Activated naive CD4-positive, alpha-beta T cell treated with anti-CD3 and anti-CD28 coated beads, Interleukin-2, amount 50 U/mL, for 24 hours (primary cell): ENCODE measurements at regions not wholly inside any gene's neighbourhood (a gene's known extent, or its start where the extent isn't known, plus 50 kb on each side); places are given as distances from the start of the nearest gene placed in this dataset.
A peak's percentile ranks its signal among the peaks of the same experiment; 100 is the strongest.

Experiments used
- H3K27ac Mint-ChIP-seq: one replicate; pipeline ENCODE4 v1.8.0; 2021; ENCODE audit warnings: mild to moderate bottlenecking, mixed read lengths
- H3K27me3 Mint-ChIP-seq: one replicate; pipeline ENCODE4 v1.8.0; 2021; ENCODE audit warnings: mixed read lengths
- H3K36me3 Mint-ChIP-seq: one replicate; pipeline ENCODE4 v1.8.0; 2021; ENCODE audit warnings: mixed read lengths
- H3K4me1 Mint-ChIP-seq: one replicate; pipeline ENCODE4 v1.8.0; 2021; ENCODE audit warnings: mixed read lengths
- H3K4me3 Mint-ChIP-seq: one replicate; pipeline ENCODE4 v1.8.0; 2021; ENCODE audit warnings: mild to moderate bottlenecking, mixed read lengths
- H3K9me3 Mint-ChIP-seq: one replicate; pipeline ENCODE4 v1.8.0; 2021; ENCODE audit warnings: mixed read lengths

DNA sequence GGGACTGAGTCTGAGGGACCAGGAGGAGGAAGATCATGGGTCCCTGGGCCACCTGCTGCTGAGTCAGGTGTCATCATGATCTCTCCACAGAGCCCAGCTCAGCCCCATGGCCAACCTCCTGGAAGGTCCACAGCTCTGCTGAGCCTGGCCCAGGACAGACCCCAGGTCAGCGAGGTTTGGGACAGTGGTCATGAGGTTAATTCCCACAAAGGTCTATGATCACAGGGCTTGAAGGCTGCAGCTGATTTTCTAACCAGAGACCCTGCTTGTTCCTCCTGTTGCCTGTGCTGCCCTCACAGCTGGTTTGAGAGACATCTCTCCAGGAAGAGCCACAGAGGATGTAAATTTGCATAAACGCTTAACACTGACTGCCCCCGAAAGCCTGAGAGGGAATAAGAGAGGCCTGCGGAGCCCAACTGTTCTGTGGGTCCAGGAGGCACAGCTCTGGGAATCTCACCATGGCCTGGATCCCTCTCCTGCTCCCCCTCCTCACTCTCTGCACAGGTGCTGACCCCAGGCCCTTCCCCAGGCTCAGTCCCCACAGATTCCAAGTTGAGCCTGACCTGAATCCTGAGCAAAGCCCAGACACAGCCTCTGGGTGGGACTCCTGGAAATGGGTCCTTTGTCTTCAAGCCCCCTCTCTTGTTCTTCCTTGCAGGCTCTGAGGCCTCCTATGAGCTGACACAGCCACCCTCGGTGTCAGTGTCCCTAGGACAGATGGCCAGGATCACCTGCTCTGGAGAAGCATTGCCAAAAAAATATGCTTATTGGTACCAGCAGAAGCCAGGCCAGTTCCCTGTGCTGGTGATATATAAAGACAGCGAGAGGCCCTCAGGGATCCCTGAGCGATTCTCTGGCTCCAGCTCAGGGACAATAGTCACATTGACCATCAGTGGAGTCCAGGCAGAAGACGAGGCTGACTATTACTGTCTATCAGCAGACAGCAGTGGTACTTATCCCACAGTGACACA, 102.8 kb downstream of the GGTLC2 start:
- Mint-ChIP-seq H3K36me3 (no peaks in the 10 kb centered on the region), H3K9me3 (no peaks in the 10 kb centered on the region), H3K27ac (no peak overlapping the region), H3K4me3 (no peak overlapping the region), H3K27me3 (peaks cover 3% of the 10 kb centered on the region), H3K4me1 (no peaks in the 10 kb centered on the region)

DNA sequence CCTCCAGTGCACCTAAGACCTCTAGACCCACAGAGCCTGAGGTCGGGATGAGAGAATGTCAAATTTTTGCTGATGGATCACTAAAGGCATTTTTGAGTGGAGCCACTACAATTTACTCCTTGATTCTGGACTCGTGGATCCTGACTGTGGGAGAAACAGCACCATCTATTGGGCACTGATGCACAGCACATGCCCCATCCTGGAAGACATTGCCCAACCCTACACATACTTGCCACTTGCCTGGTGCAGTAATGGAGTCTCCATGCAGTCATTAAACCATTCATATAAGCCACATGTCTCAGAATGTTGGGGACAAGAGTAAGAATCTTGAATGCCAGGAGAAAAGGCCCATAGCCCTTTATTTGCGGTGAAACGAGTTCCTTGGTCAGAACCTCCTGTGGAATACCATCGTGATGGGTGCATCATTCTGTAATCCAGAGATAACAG, 103.9 kb downstream of the GGTLC2 start:
- Mint-ChIP-seq H3K4me3 (no peak overlapping the region), H3K9me3 (no peaks in the 10 kb centered on the region), H3K27me3 (peaks cover 2% of the 10 kb centered on the region), H3K36me3 (no peaks in the 10 kb centered on the region), H3K4me1 (peaks cover 7% of the 10 kb centered on the region), H3K27ac (no peak overlapping the region)

DNA sequence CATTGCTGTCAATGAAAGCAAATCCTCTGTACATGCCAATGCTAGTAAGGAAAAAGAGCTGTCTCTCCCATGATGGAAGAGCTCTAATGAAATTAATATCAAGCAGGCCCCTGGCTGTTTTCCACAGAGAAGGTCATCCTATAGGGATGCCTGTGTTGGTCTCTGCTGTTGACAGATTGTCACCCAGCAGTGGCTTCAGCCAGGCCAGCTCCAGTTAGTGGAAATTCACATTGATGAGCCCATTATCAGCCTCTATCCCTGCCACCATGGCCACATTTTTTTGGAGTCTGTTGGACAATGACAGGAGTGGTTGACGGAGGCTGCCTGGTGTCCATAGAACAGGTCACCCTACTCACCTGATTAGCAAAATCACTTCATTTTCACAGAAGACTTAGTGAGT, 104.3 kb downstream of the GGTLC2 start:
- Mint-ChIP-seq H3K36me3 (no peaks in the 10 kb centered on the region), H3K27ac (no peak overlapping the region), H3K9me3 (no peaks in the 10 kb centered on the region), H3K27me3 (no peaks in the 10 kb centered on the region), H3K4me3 (no peak overlapping the region), H3K4me1 (peaks cover 12% of the 10 kb centered on the region)

DNA sequence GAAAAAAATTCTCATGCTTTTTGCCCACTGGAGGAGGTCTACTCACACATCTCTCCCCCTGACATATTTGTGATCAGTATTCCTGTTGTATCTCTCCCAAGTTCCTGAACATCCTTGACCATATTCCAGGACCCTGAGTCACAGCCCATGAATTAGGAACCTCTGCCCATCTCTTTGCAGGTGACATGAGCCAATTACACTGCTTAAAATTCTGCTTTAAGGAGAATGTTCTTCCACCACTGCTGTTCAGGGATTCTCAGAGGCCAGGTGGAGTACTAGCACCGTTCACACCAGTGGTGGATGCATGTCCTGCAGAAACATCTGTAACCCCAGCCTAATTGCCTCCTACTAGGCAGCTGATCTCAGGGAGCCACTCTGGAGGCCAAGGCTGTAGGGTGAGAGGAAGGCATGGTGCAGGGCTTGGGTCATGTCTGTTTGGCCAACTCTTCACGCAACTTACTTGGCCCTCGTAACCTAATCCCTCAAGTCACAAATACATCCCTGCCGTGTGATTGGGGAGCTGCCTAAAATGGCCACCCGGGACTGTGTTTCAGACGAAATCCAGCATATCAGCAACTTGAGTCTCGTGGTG, 104.8 kb downstream of the GGTLC2 start:
- Mint-ChIP-seq H3K27me3 (no peaks in the 10 kb centered on the region), H3K36me3 (no peaks in the 10 kb centered on the region), H3K27ac (no peak overlapping the region), H3K4me3 (no peak overlapping the region), H3K9me3 (no peaks in the 10 kb centered on the region), H3K4me1 (peaks cover 17% of the 10 kb centered on the region)

DNA sequence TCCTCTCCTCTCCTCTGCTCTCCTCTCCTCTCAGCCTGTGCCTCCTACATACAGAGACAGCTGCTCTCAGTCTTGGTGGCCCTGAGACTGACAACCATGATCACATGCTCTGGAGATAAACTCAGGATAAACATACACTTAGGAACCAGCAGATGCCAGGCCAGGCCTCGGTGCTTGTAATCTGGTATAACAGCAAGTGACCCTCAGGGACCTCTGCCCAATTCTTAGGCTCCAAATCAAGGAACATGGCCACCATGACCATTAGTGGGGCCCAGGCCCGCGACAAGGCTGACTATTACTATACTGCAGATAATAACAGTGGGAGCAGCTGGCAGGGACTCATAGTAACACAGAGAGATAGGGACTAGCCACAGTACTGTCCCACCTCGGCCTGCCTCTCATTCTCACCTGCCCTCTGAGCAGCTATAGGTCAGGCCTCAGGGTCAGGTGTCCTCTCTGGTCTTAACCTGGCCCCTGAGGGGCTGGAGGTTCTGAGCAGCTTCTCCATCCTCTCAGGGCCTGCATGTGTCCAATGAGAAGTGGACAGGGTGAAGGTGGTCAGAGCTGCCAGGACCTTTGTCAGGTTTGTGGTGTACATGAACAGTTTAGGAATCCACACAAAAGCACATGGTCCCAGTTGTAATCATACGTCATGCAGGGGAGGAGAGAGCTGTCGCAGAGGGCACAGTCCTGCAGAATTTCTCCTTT, 106.1 kb downstream of the GGTLC2 start:
- no peaks in the 10 kb centered on the region for H3K36me3 Mint-ChIP-seq
- no peak overlapping the region for H3K27ac Mint-ChIP-seq
- H3K4me3 Mint-ChIP-seq: no peak overlapping the region
- no peaks in the 10 kb centered on the region for H3K27me3 Mint-ChIP-seq
- H3K4me1 Mint-ChIP-seq: peaks cover 17% of the 10 kb centered on the region
- H3K9me3 Mint-ChIP-seq: no peaks in the 10 kb centered on the region

DNA sequence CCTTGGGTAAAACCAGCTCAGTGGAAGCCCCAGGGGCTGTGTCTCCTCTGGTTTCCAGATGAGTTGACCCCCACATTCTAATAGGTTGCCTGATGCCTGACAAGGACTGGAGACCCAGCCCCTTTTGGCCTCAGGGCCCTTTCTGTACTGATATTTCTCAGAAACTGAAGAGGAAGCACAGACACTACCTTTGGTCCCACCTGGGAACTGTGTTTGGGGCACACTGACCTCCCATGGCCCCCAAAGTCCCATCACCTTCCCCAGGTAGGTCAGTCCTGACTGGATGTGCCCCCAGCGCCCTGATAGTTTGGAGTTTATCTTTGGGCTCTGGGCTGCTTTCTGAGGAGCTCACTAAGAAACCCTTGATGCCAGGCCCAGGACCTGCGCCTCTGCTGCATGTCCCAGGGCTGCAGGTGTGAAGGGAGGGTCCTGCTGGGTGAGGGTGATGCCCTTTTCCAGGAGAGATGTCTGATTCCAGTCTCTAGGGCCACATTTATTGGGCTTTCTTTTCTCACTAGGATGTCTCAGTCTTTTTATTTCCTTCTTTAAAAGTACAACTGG, 106.7 kb downstream of the GGTLC2 start:
- Mint-ChIP-seq H3K27me3 (no peaks in the 10 kb centered on the region), H3K36me3 (no peaks in the 10 kb centered on the region), H3K4me1 (peaks cover 17% of the 10 kb centered on the region), H3K9me3 (no peaks in the 10 kb centered on the region), H3K27ac (no peak overlapping the region), H3K4me3 (no peak overlapping the region)

DNA sequence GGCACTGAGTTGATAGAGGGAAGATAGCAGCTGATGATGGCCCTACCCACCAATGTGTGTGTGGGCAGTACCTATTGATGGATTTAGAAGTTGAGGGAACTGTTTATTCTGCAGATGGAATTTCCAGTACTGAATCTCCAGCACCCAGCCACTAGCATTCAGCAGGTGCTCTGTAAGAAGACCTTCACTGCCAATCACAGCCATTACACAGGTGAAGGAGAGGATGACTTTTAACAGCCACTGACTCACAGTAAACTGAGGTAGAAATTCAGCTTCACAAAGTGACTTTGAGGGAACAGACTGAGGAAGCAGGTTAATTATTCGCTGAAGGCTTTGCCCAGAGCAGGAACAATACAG, 107.8 kb downstream of the GGTLC2 start:
- Mint-ChIP-seq H3K36me3 (no peaks in the 10 kb centered on the region), H3K9me3 (no peaks in the 10 kb centered on the region), H3K4me3 (no peak overlapping the region), H3K27ac (peak overlapping the region; percentile 1), H3K4me1 (peaks cover 27% of the 10 kb centered on the region), H3K27me3 (no peaks in the 10 kb centered on the region)

DNA sequence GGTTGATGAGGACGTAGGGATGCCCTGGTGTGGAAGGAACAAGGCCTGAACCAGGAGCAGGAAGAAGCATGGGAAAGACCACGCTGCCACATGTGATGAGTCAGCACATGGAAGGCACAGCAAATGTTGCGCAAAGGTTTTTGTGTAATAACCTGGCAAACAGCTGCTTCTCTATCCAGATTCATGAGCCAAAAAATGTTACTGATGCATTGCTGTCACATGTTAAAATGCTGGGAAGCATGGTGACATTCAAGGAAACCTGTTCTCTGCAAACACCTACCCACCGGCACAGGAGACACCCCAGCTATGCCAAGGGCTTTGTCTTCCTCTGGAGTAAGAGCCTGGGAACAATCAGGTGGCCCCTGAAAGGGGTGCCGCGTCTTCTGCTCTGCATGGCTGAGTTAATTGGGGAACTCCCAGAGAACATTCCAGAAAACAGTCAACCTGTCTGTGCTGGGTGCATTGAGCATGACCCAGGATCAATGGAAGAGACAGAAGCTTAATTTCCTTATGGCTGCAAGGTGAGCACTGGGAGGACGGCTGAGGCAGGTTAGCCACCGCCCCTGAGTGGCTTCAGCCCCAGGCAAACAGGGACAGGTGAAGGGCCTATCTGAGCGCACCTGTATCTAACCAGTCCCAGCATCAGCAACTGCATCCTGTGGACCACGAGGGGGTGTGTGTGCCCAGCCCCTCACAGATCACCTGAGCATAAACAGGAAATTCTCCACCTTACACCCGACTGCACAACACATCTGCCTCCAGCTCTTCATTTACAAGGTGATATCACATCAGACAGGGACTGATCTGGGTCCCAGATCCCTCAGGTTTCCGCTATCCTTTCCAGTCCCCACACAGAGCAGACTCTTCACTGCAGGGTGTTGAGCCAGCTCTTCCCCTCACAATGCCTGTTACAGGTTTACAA, 108.4 kb downstream of the GGTLC2 start:
- Mint-ChIP-seq H3K27me3 (no peaks in the 10 kb centered on the region), H3K9me3 (no peaks in the 10 kb centered on the region), H3K36me3 (no peaks in the 10 kb centered on the region), H3K27ac (peak overlapping the region; percentile 97), H3K4me3 (no peak overlapping the region), H3K4me1 (peaks cover 30% of the 10 kb centered on the region)

DNA sequence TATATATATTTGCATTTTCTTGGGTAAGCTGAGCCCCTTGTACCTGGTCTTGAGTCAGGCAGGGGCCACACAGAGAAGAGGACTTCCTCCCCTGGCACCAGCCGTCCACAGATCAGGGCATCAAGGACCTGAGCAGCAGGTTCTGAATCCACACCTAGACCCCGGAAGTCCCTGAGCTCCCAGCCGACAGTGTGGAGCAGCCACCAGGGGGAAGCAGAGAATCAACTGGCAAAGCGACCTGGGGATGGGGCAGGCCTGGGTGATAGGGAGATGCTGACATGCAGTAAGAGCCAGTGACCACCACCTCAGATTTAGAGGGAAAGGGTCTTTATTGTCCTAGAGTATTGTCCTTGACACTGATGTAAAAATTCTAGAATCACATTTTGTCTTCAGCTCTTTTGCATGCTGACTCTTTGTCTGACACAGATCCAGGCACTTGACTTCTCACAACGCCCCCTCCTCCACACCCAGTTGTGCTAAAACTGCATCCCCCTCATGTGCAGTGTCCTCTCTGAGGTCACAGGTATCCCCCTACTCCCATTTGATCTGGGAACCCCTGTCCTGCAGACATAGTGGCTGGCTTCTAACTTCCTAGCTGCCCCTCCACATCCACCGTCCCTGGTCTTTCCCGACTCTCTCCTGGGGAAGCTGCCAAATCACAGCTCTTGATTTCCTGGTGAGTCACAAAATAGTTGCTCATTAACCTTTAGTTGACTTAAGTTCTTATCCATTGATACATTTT, 109.3 kb downstream of the GGTLC2 start:
- no peaks in the 10 kb centered on the region for H3K36me3 Mint-ChIP-seq
- H3K27me3 Mint-ChIP-seq: no peaks in the 10 kb centered on the region
- H3K9me3 Mint-ChIP-seq: no peaks in the 10 kb centered on the region
- peaks cover 30% of the 10 kb centered on the region for H3K4me1 Mint-ChIP-seq
- H3K4me3 Mint-ChIP-seq: no peak overlapping the region
- peak overlapping the region; percentile 97 for H3K27ac Mint-ChIP-seq

DNA sequence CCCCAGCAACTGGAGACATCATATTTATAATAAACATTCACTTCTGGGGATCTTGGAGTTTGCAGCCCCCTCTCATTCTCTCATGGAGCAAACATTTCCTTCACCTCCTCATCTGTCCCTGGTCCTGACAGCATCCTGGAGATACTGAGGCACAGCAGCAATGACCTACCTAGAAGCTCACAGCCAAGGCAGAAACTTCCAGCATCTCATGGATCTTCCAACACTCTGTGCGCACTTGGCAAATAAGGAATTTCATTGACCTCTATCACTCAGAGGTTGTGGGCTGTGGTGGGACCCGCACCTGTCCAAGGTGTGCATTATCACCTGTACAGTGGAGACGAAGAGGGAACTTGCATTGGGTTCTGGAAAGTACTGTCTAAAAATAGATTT, 109.8 kb downstream of the GGTLC2 start:
- Mint-ChIP-seq H3K9me3 (no peaks in the 10 kb centered on the region), H3K27me3 (no peaks in the 10 kb centered on the region), H3K4me3 (no peak overlapping the region), H3K36me3 (no peaks in the 10 kb centered on the region), H3K4me1 (peaks cover 30% of the 10 kb centered on the region), H3K27ac (no peak overlapping the region)

DNA sequence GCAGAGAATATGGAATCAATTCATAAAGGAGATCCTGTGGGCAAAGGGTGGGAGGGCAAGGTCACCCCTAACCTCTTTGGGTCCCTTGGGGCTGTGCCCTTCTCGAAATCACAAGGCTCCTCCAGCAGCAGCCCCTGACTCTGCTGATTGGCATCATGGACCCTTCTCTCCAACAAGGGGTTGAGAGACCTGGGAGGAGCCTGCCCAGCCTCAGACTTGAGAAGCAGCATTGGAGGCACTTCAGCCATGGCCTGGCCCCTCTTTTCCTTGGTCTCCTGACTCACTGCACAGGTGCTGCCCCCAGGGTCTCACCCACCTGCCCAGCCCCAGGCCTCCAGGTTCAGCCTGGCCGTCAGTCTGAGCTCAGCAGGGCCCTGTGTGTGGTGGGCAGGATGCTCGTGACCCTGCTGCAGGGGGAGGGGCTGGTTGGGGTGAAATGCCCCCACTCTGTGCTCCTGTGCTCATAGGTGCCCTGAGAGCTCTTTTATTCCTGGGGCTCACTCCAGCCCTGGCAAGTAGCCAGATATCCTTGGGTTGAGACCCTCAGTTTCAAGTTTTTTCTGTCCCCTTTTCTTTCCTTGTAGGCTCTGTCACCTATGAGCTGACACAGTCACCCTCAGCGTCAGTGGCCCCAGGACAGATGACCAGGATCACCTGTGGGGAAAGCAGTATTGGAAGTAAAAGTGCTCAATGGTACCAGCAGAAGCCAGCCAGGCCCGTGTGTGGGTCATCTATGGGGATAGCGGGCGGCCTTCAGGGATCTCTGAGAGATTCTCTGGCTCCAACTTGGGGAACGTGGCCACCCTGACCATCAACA, 110.8 kb downstream of the GGTLC2 start:
- no peak overlapping the region for H3K27ac Mint-ChIP-seq
- H3K27me3 Mint-ChIP-seq: no peaks in the 10 kb centered on the region
- no peaks in the 10 kb centered on the region for H3K9me3 Mint-ChIP-seq
- H3K4me1 Mint-ChIP-seq: peaks cover 30% of the 10 kb centered on the region
- no peak overlapping the region for H3K4me3 Mint-ChIP-seq
- no peaks in the 10 kb centered on the region for H3K36me3 Mint-ChIP-seq

DNA sequence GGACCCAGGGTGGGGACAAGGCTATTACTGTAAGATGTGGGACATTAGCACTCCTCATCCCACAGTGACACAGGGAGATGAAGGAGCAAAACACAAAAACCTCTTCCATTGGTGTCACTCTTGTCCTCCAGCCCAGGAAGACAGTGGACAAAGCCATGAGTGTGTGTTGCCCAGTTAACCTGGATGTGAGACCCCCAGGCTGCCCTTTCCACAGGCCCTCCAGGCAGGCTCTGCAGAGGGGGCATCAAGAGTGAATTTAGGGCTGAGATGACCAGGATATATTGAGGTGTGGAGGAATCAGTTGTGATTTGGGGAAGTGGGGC, 111.3 kb downstream of the GGTLC2 start:
- H3K27me3 Mint-ChIP-seq: no peaks in the 10 kb centered on the region
- H3K36me3 Mint-ChIP-seq: no peaks in the 10 kb centered on the region
- peaks cover 30% of the 10 kb centered on the region for H3K4me1 Mint-ChIP-seq
- no peak overlapping the region for H3K27ac Mint-ChIP-seq
- no peak overlapping the region for H3K4me3 Mint-ChIP-seq
- H3K9me3 Mint-ChIP-seq: no peaks in the 10 kb centered on the region

DNA sequence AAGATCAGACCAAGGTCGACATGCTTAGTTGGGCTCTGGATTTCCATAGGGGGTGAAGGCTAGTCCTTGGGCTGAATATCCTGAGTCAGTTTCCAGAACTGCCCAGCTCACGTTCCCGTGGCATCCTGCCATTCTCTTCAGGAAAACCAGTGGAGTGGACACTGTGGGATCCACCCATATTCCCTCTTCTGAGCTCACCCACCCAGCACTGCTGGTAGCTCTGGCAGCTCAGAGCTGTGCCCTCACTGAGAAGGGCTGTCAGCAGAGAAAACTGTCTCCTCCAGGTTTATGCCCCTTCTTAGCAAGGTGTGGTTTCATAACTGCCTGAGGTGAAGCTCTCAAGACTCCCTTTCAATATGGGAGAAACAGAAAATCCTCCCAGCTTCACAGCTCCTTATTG, 111.7 kb downstream of the GGTLC2 start:
- Mint-ChIP-seq H3K4me1 (peaks cover 30% of the 10 kb centered on the region), H3K4me3 (no peak overlapping the region), H3K36me3 (no peaks in the 10 kb centered on the region), H3K27me3 (no peaks in the 10 kb centered on the region), H3K9me3 (no peaks in the 10 kb centered on the region), H3K27ac (no peak overlapping the region)
